ENCODE measurements at regions not wholly inside any gene's neighbourhood (a gene's known extent, or its start where the extent isn't known, plus 50 kb on each side); places are given as distances from the start of the nearest gene placed in this dataset.

DNA sequence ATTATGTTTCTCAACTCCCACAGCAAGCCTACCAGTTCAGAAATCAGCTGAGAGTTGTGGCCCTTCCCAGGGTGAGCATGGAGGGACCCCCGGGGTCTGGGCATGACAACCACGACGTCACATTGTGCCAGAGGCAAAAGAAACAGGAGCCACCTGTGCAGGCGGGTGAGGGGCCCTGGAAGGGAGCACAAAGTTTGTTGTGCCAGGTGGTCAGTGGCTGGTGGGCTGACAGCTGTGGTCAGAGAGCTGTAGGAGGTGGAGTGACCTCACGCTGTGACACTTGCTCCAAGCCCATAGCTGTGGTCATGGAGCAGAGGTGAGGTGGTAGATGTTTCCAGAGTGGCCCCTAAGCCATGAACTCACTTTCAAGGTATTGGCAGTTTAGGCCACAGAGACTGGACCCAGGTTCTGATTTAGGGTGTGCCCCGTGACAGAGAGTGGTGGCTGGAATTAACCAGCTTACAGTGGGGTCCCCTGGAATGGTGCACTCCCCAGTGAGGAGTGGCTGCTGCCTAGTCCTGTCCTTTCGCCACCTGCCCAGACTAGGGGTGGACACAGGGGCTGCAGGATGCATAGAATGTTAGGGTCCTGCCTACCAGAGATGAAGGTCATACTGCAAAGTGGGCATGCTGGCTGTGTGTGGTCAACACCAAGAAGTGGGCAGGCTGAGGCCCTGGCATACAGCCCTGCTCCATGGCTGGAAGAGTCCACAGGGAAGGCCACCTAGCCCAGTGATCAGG is 136.4 kb downstream of the GLI2 start:
- H3K36me3 Mint-ChIP-seq (ENCODE audit: low read depth) = no peaks in the 10 kb centered on the region
- POLR2A ChIA-PET = no interaction called here
- H3K4me1 Mint-ChIP-seq = no peaks in the 10 kb centered on the region
- DNase-seq = no peak
- H3K4me3 Mint-ChIP-seq = no peak overlapping the region
- H3K27me3 Mint-ChIP-seq = peaks cover 26% of the 10 kb centered on the region
- no peaks in the 10 kb centered on the region for H3K9me3 Mint-ChIP-seq
- CTCF ChIA-PET = interaction anchor here (0.5 kb wide), 1 partner anchor 811 kb away, joined by 3 read pairs; no protein-coding TSS in a partner anchor
- H3K27ac Mint-ChIP-seq = no peak overlapping the region

DNA sequence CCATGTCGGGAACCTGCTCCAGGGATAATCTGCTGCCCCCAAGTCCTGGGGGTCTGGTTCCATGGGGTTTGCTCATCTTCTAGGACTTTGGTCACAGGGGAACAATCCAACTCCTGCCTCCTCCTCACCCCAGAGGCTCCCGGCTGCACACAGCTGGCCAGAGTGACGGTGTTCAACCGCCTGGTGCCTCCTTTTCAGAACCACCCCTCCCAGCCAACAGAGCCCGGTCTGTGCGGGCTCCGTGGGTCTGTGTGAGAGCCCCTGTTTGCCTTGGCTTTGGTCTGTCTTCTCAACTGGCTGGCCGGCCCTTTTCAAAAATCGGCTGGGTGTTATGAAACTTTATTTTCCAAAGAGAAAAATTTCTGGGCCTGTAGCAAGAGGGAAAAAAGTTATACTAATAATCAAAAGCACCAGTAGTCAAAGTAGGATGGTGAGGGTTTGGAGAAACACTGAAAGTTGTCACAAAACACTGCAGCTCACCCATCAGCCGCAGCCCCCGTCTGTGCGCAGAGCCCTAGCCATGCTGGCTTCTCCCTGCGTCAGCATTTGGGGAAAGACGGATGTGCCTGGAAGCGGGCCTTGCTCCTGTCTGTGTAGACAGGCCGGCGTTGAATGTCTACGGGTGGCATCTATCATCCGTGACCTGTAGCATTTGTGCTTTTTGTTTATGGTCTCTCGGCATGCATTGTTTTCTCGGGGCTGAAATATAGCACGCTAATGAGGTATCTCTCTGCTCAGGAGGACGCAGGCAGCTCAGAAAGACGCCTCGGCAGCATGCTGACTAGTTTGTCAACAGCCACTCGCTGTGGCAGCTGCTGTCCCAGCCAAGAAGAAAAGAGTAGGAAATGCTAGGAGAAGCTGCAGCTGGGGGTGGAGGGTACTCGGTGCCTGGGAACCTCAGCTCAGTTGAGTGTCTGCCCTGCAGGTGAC is 138.6 kb downstream of the GLI2 start:
- H3K4me1 Mint-ChIP-seq = no peaks in the 10 kb centered on the region
- no peaks in the 10 kb centered on the region for H3K36me3 Mint-ChIP-seq (ENCODE audit: low read depth)
- H3K27ac Mint-ChIP-seq = no peak overlapping the region
- H3K27me3 Mint-ChIP-seq = peaks cover 10% of the 10 kb centered on the region
- CTCF ChIA-PET = no interaction called here
- no peak for DNase-seq
- no peak overlapping the region for H3K4me3 Mint-ChIP-seq
- H3K9me3 Mint-ChIP-seq = no peaks in the 10 kb centered on the region
- POLR2A ChIA-PET = no interaction called here

- Mint-ChIP-seq H3K4me1 (no peaks in the 10 kb centered on the region), H3K9me3 (no peaks in the 10 kb centered on the region), H3K4me3 (no peak overlapping the region), H3K27me3 (peaks cover 8% of the 10 kb centered on the region), H3K27ac (no peak overlapping the region), H3K36me3 (ENCODE audit: low read depth) (no peaks in the 10 kb centered on the region)
- ChIA-PET CTCF (no interaction called here), POLR2A (no interaction called here)
- no peak for DNase-seq
Observed at GRCh38 chr2:120874888-120875275, 139.2 kb downstream of the GLI2 start.

- H3K9me3 Mint-ChIP-seq = no peaks in the 10 kb centered on the region
- no peak for DNase-seq
- peaks cover 6% of the 10 kb centered on the region for H3K27me3 Mint-ChIP-seq
- CTCF ChIA-PET = no interaction called here
- H3K4me1 Mint-ChIP-seq = no peaks in the 10 kb centered on the region
- no peaks in the 10 kb centered on the region for H3K36me3 Mint-ChIP-seq (ENCODE audit: low read depth)
- no peak overlapping the region for H3K27ac Mint-ChIP-seq
- POLR2A ChIA-PET = no interaction called here
- no peak overlapping the region for H3K4me3 Mint-ChIP-seq
Observed at GRCh38 chr2:120875431-120875830, 139.8 kb downstream of the GLI2 start.

DNA sequence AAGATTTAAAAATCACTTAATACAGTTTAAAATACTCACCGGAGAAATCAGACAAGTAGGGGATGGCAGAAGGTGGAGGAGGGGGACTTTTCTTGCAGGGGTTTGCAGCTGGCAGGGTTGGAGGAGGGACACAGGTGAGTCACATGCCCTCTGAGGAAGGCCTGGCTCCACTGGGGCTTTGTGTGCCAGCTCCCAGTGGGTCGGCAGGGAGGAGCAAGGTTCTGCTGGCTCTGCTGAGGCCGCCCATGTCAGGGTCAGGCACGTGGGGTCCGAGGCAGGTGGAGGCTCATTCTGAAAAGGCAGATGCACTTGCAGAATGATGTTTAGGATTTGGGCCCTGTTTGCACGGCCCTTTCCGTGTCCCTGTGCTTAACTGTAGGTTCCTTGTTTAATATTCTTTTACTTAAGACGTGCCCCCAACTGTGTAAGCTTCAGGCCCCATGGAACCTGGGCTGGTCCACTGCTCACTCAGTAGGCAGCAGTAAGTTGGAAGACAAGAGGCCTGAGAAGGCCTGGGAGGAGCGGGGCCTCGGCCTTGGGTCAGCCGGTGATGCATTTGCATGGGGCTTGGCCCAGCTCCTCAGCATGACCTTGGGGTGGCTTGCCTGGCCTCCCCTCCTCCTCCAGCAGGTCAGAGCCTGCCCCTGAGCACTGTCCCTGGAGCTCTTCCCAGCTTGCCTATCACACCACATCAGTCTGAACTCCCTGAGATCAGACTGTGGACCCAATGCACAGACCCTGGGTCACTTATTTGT is 141.0 kb downstream of the GLI2 start:
- POLR2A ChIA-PET = no interaction called here
- no peaks in the 10 kb centered on the region for H3K36me3 Mint-ChIP-seq (ENCODE audit: low read depth)
- H3K4me3 Mint-ChIP-seq = no peak overlapping the region
- H3K27ac Mint-ChIP-seq = no peak overlapping the region
- no peaks in the 10 kb centered on the region for H3K4me1 Mint-ChIP-seq
- H3K27me3 Mint-ChIP-seq = peaks cover 6% of the 10 kb centered on the region
- no peaks in the 10 kb centered on the region for H3K9me3 Mint-ChIP-seq
- CTCF ChIA-PET = no interaction called here
- DNase-seq = no peak

DNA sequence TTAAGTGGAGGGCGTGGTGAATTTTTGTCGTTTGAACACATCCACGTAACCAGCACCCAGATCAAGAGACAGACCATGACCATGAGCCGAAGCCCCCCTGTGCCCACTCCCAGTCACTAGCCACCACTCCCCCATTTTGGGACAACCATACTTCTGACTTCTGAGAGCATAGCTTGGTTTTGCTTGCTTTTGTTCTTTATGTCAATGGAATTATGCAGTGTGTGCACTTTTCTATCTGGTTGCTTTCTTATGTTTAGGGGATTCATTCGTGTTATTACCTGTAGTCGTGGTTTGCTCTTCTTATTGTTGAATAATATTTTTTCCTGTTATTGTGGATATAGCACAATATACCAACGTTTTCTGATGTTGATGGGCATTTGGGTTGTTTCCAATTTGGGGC is 141.7 kb downstream of the GLI2 start:
- Mint-ChIP-seq H3K36me3 (ENCODE audit: low read depth) (no peaks in the 10 kb centered on the region), H3K27me3 (peaks cover 6% of the 10 kb centered on the region), H3K4me1 (no peaks in the 10 kb centered on the region), H3K9me3 (no peaks in the 10 kb centered on the region), H3K27ac (no peak overlapping the region), H3K4me3 (no peak overlapping the region)
- ChIA-PET POLR2A (no interaction called here), CTCF (no interaction called here)
- no peak for DNase-seq

DNA sequence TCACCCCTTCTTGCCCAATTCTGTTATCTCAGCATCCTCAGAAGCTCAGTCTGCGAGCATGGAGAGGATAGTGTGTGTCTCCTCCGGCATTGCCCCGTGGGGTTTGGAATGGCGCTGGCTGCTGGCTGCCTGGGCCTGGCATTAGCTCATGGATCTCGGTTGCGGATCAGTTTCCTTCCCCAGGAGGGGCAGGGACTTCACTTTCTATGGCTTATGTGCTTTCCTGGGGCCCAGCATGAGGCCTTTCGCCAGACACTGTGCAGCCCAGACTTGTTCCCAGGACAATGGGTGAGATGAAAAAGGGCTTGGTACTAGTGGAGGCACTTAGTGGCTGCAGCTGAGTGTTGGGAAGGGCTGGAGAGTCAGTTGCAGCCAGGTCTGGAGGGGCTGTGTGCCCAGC is 143.3 kb downstream of the GLI2 start:
- POLR2A ChIA-PET = no interaction called here
- no peak overlapping the region for H3K4me3 Mint-ChIP-seq
- H3K27ac Mint-ChIP-seq = no peak overlapping the region
- no peaks in the 10 kb centered on the region for H3K9me3 Mint-ChIP-seq
- DNase-seq = no peak
- H3K4me1 Mint-ChIP-seq = no peaks in the 10 kb centered on the region
- peaks cover 6% of the 10 kb centered on the region for H3K27me3 Mint-ChIP-seq
- no peaks in the 10 kb centered on the region for H3K36me3 Mint-ChIP-seq (ENCODE audit: low read depth)
- CTCF ChIA-PET = interaction anchor here (1.5 kb wide), 1 partner anchor 20 kb away, joined by 3 read pairs; no protein-coding TSS in a partner anchor

DNA sequence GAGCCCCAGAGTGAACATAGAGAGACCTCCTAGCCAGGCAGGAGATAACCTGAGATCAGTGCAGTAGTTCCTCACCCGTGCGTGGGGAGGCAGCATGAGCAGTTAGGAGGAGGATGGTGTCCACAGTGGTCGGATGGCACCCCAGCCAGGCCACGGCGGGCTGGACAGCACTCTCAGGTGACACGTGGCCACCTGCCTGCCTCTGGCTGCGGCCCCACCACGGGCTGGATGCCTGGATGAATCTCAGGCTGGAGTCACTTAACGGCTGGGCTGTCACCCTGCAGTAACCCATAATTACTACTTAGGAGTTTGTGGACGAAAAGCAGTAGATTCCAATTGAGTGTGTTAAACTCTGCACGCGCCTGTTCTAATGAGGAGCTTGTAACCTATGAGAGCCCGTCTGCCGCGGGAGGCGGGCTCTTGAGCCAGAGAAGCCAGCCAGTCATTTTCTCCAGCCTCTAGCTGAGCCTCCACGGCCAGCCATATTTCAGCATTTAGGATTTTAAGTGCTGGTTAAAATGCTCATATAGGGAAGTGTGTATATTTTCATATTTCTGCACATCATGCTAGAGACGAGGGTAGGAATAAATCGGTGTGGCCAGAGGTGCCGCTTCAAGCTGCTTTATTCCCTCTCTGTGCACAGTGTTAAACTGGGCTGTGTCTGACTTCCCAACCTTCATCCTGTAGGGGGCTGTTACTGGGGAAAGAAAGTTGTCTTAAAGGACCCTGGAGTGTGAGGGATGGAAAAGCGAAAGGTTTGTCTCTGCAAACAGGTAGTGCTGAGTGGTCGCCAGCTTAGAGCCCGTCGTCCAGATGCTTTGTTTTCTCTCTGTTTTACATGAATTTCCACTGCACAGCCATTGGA is 144.0 kb downstream of the GLI2 start:
- Mint-ChIP-seq H3K9me3 (no peaks in the 10 kb centered on the region), H3K27me3 (peaks cover 6% of the 10 kb centered on the region), H3K27ac (no peak overlapping the region), H3K4me1 (no peaks in the 10 kb centered on the region), H3K4me3 (no peak overlapping the region), H3K36me3 (ENCODE audit: low read depth) (no peaks in the 10 kb centered on the region)
- no peak for DNase-seq
- ChIA-PET CTCF (interaction anchor here (1.5 kb wide), 1 partner anchor 19 kb away, joined by 3 read pairs; no protein-coding TSS in a partner anchor), POLR2A (no interaction called here)

DNA sequence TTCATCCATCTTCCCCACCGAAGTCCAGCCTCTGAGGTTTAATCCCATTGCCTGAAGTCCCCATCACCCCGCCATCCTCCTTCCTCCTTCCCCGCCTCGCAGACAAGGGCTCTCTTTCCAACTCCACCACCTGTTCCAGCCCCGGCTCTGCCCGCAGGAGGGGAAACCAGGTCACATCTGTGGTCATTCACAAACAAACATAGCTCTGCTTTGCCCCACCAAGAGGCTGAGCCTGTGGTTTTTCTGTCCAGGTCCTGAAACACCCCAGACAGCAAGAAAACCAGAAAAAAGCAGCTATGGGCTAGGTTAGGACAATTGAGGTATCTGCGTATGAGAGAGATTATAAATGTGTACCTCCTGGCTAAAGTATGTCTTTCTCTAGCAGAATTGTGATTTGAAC is 144.7 kb downstream of the GLI2 start:
- Mint-ChIP-seq H3K4me1 (no peaks in the 10 kb centered on the region), H3K9me3 (no peaks in the 10 kb centered on the region), H3K36me3 (ENCODE audit: low read depth) (no peaks in the 10 kb centered on the region), H3K4me3 (no peak overlapping the region), H3K27me3 (peaks cover 6% of the 10 kb centered on the region), H3K27ac (no peak overlapping the region)
- CTCF ChIA-PET = interaction anchor here (1.5 kb wide), 1 partner anchor 18 kb away, joined by 3 read pairs; no protein-coding TSS in a partner anchor
- no peak for DNase-seq
- POLR2A ChIA-PET = no interaction called here

DNA sequence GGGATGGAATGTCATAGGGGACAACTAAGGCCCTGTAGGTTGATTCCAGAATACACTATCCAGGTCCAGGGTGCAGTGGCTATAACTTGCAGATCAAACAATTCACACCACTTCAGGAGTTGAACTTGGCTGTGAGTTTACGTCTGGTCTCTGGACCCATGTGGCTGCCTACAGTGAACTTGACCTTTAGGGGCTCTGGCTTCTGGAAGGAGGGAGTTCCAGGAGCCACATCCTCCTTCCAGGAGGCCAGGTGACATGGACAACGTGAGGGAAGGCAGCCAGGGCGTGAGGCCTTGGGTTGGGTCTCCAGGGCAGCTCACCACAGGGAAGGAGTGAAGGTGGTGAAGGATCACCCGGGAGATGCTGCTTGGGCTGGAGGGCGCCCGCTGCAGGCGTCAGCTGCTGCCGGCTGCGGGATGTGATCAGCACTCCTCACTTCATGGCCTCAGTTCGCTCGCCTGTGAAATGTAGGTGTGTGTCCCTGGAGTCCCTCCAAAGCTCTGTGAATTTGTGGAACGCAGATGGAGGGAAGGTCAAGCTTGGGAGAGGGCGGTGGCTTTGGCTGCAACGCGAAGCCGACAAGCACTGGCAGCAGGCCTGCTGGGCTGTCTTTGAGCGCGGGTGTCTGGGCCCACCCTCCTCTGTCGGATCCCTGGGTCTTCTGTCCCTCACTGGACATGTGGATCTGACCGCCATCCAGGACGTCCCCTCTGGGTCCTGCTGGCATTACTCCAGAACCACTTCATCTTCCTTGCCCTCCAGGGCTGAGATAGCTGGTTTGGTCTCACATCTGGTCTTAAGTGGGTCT is 146.5 kb downstream of the GLI2 start:
- Mint-ChIP-seq H3K9me3 (no peaks in the 10 kb centered on the region), H3K36me3 (ENCODE audit: low read depth) (no peaks in the 10 kb centered on the region), H3K4me1 (no peaks in the 10 kb centered on the region), H3K27me3 (peaks cover 6% of the 10 kb centered on the region), H3K27ac (no peak overlapping the region), H3K4me3 (no peak overlapping the region)
- POLR2A ChIA-PET = interaction anchor here (0.6 kb wide), 1 partner anchor 114 kb away, joined by 3 read pairs; no protein-coding TSS in a partner anchor
- CTCF ChIA-PET = interaction anchor here (0.6 kb wide), 1 partner anchor 54 kb away, joined by 3 read pairs; no protein-coding TSS in a partner anchor
- no peak for DNase-seq

- CTCF ChIA-PET = no interaction called here
- Mint-ChIP-seq H3K4me3 (no peak overlapping the region), H3K27ac (no peak overlapping the region), H3K36me3 (ENCODE audit: low read depth) (no peaks in the 10 kb centered on the region), H3K4me1 (no peaks in the 10 kb centered on the region), H3K27me3 (peaks cover 6% of the 10 kb centered on the region), H3K9me3 (no peaks in the 10 kb centered on the region)
- POLR2A ChIA-PET = no interaction called here
- DNase-seq = no peak
Observed at GRCh38 chr2:120883607-120884440, 148.2 kb downstream of the GLI2 start.

Measured in activated CD4-positive, alpha-beta T cell treated with anti-CD3 and anti-CD28 coated beads, Interleukin-2, amount 10 ng/mL, durations not matched to agents 7 days and 5 days (primary cell).